ENCODE measurements at regions not wholly inside any gene's neighbourhood (a gene's known extent, or its start where the extent isn't known, plus 50 kb on each side); places are given as distances from the start of the nearest gene placed in this dataset.

DNA sequence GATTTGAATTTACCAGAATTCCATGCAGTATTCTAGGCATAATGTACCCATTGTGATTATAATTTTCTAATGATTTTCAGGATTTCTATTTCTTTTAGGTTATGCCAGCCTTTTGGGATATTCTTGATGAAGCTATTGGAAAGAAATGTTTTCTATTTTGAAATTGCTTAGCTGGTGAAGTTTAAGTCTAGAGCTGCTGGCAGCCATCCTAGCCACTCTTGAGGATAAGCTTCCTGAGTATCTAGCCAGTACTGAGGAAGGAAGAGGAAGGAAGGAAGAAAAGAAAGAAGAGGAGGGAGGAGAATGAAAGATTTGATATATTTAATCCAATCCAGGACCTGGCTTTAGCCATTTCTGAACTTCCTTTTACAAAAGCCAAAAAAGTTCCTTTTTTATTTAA lies 142.1 kb upstream of the DAB2 start:
- Histone ChIP-seq H3K27ac (no peak overlapping the region), H3K4me3 (no peak overlapping the region)
- DNase-seq (ENCODE audit: low spot score) = no peak
- TF ChIP-seq, protein P1, sequence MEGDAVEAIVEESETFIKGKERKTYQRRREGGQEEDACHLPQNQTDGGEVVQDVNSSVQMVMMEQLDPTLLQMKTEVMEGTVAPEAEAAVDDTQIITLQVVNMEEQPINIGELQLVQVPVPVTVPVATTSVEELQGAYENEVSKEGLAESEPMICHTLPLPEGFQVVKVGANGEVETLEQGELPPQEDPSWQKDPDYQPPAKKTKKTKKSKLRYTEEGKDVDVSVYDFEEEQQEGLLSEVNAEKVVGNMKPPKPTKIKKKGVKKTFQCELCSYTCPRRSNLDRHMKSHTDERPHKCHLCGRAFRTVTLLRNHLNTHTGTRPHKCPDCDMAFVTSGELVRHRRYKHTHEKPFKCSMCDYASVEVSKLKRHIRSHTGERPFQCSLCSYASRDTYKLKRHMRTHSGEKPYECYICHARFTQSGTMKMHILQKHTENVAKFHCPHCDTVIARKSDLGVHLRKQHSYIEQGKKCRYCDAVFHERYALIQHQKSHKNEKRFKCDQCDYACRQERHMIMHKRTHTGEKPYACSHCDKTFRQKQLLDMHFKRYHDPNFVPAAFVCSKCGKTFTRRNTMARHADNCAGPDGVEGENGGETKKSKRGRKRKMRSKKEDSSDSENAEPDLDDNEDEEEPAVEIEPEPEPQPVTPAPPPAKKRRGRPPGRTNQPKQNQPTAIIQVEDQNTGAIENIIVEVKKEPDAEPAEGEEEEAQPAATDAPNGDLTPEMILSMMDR (IDR thresholded peaks at IDR 0.05) = no peak

DNA sequence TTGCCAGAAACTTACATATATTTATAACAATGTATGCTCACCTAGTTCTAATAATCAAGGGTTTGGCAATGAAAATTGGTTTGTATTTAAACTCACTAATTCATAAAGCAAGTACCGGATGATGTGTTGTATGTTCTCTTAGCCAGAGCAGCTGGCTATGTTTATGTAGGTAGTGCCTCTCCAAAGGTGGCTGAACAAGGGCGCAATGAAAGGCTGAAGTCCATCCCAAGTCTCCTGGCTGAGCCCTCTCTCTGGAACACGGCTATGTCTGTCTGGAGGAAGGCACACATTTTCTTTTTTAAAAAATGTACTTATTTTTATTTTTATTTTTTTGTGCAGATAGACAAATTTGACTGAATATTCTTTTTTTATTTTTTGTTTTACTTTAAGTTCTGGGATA lies 141.2 kb upstream of the DAB2 start:
- H3K4me3 ChIP-seq = no peak overlapping the region
- DNase-seq (ENCODE audit: low spot score) = no peak
- H3K27ac ChIP-seq = no peak overlapping the region
- TF ChIP-seq, protein P1 (IDR thresholded peaks at IDR 0.05) = no peak

DNA sequence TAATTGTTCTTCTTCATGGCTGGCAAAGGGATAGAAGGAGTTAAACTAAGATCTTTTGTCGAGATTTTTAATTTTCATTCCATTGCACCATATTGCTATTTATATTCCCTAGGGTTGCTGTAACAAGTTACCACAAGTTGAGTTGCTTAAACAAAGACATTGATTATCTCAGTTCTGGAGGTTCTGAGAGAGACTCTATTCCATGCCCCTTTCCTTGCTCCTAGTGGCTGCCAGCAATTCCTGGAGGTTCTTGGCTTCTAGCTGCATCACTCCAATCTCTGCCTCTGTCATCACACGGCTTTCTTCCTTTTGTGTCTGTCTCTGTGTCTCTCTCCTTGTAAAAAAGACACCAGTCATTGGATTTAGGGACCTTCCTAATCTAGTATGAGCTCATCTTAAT lies 136.6 kb upstream of the DAB2 start:
- no peak overlapping the region for H3K4me3 ChIP-seq
- TF ChIP-seq, protein P1 (IDR thresholded peaks at IDR 0.05) = no peak
- no peak overlapping the region for H3K27ac ChIP-seq
- no peak for DNase-seq (ENCODE audit: low spot score)

DNA sequence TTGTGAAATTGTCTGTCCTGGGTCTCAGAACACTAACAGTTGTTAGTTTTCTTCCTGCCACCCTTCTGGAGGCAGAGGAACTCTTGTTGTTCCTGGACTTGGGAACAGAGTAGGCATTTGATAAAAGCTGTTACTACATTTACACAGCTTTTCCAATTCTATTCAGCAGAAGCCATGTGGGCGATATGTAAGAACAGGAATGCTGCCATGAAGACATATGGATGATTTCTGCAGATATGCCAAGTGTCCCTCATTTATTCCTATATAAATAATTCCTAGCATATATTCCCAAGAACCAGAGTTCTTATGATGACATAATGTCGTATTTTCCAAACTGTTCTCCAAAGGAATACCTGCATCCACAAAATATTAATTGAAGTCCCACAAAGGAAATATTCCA lies 135.9 kb upstream of the DAB2 start:
- no peak overlapping the region for H3K4me3 ChIP-seq
- DNase-seq (ENCODE audit: low spot score) = no peak
- H3K27ac ChIP-seq = no peak overlapping the region
- TF ChIP-seq, protein P1 (IDR thresholded peaks at IDR 0.05) = no peak

DNA sequence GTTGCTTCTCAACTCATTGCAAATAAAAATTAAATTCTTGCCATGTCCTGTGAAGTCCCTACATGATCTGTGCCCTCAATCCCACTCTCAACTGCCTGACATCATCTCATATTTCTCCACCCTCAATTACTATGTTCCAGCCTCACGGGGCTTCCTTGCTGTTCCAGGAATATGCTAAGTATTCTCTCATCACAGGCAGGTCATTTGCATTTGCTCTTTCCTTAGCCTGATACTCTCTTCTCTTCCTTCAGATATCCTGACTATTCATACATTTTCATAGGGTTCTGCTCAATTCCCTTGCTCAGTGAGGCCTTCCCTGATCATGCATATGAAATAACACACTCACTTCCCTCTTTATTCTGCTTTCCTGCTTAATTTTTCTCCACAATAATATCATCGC lies 135.1 kb upstream of the DAB2 start:
- TF ChIP-seq, protein P1 (IDR thresholded peaks at IDR 0.05) = no peak
- Histone ChIP-seq H3K27ac (no peak overlapping the region), H3K4me3 (no peak overlapping the region)
- DNase-seq (ENCODE audit: low spot score) = no peak

DNA sequence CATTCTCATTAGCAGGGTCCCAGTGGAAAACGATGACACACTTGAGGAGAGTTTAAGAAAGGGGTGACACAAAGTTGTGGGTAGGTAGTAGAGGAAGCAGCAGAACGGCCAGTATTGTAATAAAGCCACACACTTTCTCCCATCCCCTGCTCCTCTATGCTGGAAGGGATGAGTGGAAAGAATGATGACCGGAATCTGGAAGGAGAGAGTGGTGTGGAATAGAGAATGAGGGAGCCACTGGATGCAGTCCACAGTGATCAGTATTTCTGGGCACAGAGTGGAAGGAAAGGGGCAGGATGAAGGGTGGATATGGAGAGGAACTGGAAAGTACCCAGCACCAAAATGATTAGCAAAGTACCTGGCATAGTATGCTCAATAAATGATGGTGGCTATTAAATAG lies 133.8 kb upstream of the DAB2 start:
- no peak overlapping the region for H3K4me3 ChIP-seq
- TF ChIP-seq, protein P1 (IDR thresholded peaks at IDR 0.05) = no peak
- H3K27ac ChIP-seq = no peak overlapping the region
- DNase-seq (ENCODE audit: low spot score) = no peak

DNA sequence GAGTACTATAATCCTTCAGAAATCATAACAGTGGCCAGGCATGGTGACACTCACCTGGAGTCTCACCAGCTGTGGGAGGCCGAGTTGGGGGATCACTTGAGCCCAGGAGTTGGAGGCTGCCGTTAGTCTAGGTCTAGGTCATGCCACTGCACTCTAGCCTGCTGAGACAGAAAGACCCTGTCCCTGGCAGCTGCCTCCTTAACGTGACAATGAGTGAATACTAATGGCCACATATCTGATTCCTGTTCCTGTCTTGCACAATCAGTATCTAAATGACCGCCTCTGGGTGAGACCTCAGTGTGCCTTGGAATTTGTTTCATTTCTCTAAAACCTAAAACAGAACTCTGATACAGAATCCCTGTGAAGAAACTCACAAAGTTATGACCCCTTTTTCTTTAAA lies 131.0 kb upstream of the DAB2 start:
- Histone ChIP-seq H3K27ac (no peak overlapping the region), H3K4me3 (no peak overlapping the region)
- DNase-seq (ENCODE audit: low spot score) = no peak
- TF ChIP-seq, protein P1 (IDR thresholded peaks at IDR 0.05) = no peak

All from coronary artery (tissue), 2 donors.